ENCODE measurements at regions not wholly inside any gene's neighbourhood (a gene's known extent, or its start where the extent isn't known, plus 50 kb on each side); places are given as distances from the start of the nearest gene placed in this dataset.
"Not testable (repeated sequence)": the region's sequence is repeated elsewhere in the genome, so short reads cannot be mapped to it uniquely, and the experiment has no call there.

- DNase-seq (ENCODE audit: low spot score), result no peak
Measured at GRCh38 chr16:64358291-64358690, 763.6 kb downstream of the CDH11 start.

DNA sequence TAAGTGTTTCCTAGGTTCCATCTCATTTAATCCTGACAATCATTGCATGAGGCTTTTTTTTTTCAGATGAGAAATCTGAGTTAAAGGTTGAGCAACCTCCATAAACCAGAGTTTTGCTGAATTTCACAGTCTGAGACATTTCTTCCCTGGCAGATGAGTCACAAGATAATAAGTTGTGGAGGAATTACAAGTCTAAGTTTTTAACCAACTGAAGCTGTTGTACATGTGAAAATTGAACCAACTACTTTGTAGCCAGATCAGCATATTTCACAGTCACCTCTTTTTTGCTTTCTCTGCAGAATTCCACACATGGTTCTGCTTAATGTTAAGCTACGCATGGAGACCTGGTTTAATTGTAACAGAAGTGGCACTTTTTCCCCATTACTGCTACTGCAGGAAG is 765.6 kb downstream of the CDH11 start:
- no peak for DNase-seq (ENCODE audit: low spot score)

DNA sequence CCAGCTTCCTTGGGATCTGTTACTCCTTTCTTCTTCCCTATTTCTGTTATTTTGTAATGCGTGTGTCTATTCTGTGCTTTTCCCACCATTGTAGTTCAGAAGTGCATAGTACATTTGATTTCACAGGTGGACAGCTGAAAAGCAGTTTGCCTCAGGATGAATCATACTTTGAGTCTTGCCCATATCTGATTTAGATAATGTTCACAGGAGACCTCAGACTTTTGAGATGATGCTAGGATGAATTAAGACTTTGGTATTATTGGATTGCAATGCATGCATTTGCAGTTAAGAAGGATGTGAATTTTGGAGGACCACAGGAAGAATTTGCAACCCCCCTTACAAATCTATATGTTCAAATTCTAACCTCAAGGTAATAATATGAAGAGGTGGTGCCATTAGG is 769.6 kb downstream of the CDH11 start:
- no peak for DNase-seq (ENCODE audit: low spot score)

- no peak for DNase-seq (ENCODE audit: low spot score)
Measured at GRCh38 chr16:64351121-64351520, 770.7 kb downstream of the CDH11 start.

DNA sequence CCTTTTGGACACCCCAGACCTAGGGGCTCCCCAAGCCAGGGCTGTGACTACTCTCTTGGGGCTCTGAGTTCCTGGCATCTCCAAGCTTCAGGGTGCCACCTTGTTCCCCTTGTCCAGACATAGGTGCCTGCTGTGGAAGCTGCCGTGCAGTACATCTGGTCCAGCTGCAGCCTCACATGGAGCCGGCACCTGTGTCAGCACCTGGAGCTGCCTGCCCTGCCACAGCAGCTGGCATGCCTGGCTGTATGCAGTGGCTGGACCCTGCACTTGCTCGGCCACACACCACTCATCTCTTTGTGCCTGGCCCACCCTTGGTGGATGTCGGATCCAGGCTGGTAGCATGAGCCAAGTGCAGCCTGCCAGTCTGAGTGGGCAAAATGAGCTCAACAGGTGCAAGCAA is 775.8 kb downstream of the CDH11 start:
- DNase-seq (ENCODE audit: low spot score), result no peak

DNA sequence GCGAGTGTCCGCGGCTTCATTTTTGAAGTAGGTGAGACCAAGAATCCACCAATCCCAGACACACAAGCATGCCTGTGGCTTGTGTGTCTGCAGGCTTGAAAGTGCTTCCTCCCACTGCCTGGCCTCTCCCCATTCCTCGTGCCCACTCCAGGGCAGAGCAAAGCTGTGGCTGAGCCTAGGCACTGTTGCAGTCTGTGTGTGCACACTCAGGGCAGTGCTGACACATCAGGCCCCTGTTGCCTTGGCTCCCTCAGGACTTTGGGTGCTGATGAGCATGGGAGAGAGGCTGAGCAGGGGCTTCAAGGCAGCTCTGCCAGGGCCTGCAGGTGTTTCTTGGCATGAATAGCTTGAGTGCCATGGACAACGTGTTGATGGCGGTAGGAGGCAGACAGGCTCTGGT is 776.7 kb downstream of the CDH11 start:
- DNase-seq (ENCODE audit: low spot score), result no peak

DNA sequence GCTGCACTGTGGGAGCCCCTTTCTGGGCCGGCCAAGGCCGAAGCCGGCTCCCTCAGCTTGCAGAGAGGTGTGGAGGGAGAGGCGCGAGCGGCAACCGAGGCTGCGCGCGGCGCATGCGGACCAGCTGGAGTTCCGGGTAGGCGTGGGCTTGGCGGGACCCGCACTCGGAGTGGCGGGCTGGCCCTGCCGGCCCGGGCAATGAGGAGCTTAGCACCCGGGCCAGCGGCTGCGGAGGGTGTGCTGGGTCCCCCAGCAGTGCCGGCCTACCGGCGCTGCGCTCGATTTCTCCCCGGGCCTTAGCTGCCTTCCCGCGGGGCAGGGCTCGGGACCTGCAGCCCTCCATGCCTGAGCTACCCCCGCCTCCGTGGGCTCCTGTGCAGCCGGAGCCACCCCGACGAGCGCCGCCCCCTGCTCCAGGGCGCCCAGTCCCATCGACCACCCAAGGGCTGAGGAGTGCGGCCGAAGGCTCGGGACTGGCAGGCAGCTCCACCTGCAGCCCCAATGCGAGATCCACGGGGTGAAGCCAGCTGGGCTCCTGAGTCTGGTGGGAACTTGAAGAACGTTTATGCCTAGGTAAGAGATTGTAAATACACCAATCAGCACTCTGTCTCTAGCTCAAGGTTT is 777.9 kb downstream of the CDH11 start:
- not testable (repeated sequence) for DNase-seq (ENCODE audit: low spot score)

DNA sequence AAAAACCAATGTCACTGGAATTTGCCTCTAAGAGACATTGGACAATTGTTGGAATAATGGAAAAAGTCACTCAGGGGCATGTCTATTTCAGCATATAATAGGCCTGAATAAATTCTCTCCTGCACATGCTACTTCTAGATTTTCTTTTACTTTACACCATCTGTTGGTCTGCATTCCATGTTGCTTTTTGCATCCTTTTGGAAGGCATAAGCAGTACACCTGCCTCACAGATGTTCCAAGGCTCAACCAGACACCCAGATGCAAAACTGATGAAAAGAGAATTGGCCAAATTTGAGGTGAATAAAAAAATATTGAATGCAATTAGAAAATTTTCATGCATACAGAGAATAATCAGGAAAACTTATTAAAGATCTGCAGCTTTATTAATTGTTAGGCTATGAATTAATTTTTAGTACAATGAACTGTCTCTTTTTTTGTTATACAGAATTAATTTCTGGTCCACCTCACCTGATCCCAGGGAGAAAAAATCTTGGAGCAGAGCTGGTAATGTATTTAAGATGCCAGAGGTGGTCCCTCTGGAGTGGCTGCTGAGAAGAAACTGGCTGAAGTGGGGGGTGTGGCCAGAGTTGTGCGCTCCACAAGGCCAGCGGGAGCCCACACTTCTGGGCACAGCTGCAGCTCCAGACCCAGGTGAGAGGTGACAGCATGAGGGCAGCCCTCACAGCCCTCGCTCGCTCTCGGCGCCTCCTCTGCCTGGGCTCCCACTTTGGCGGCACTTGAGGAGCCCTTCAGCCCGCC is 778.6 kb downstream of the CDH11 start:
- DNase-seq (ENCODE audit: low spot score), result no peak

DNA sequence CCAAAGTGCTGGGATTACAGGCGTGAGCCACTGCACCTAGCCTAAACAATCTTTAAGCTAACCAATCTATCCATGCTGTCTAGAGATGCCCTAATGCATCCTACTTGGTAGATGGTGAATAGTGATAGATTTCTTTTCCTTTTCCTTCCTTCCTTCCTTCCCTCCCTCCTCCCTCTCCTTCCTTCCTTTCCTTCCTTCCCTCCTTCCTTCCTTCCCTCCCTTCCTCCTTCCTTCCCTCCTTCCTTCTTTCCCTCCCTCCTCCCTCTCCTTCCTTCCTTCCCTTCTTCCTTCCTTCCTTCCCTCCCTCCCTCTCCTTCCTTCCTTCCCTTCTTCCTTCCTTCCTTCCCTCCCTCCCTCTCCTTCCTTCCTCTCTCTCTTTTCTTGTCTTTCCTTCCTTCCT is 780.5 kb downstream of the CDH11 start:
- DNase-seq (ENCODE audit: low spot score), result not testable (repeated sequence)

DNA sequence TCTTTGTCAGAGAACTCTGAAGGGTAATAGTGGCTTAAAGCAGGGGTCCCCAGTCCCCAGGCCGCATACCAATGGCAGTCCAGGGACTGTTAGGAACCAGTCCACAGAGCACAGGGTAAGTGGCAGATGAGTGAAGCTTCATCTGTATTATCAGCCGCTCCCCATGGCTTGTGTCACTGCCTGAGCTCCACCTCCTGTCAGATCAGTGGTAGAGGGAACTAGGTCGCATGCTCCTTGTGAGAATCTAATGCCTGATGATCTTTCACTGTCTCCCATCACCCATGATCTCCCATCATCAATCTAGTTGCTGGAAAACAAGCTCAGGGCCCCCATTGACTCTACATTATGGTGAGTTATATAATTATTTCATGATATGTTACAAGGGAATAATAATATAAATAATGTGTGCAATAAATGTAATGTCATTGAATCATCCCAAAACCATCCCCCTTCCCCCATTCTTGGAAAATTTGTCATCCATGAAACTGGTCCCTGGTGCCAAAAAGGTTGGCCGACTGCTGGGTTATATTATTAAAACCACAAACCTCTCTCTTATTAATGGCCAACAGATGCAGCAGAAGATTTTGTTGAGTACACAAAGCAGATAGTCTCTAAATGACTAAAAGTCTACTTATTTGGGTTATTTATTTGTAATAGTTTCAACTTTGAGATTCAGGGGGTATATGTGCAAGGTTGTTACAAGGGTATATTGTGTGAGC is 782.7 kb downstream of the CDH11 start:
- no peak for DNase-seq (ENCODE audit: low spot score)

- no peak for DNase-seq (ENCODE audit: low spot score)
Measured at GRCh38 chr16:64321881-64322280, 800.0 kb downstream of the CDH11 start.

DNA sequence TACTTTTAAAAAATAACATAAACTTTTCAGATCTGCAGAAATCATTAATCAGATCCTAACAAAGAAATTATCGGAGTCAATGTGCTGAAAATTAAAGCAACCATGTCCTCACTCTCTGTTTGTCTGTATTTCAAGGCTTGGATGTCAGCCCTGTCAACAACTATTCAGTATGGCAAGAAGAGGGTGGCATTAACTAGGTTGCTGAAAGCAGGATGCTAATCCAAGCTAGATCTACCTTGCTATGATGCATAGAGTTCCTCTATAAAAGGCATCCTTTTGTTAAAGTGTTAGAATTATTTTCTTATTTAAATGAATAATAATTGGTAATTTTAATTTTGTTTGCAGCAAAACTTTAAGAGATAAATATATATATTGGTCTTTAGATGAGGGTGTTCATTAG is 800.8 kb downstream of the CDH11 start:
- no peak for DNase-seq (ENCODE audit: low spot score)

- no peak for DNase-seq (ENCODE audit: low spot score)
Measured at GRCh38 chr16:64317601-64318000, 804.3 kb downstream of the CDH11 start.

GRCh38 chr16:64313726-64314125 is 808.1 kb downstream of the CDH11 start:
- DNase-seq (ENCODE audit: low spot score), result no peak

DNA sequence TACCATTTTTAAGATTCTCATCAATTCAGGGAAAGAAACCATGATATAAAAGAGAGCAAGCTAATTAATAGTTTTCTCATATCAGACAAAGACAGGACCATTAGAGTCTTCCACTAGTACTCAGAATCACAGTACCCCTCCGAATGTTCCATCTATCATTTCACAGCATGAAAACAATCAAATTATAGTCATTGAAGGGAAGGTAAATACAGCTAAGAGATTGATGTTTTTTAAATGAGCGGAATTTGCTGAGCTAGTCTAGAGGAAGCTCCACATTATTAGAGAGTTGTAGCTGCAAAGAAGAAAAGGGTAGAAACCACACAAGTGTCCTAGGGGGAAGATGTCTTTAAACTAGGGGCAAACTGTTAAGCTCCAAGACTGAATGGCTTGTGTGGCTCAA is 808.9 kb downstream of the CDH11 start:
- no peak for DNase-seq (ENCODE audit: low spot score)

GRCh38 chr16:64312292-64312691 is 809.6 kb downstream of the CDH11 start:
- DNase-seq (ENCODE audit: low spot score), result no peak

DNA sequence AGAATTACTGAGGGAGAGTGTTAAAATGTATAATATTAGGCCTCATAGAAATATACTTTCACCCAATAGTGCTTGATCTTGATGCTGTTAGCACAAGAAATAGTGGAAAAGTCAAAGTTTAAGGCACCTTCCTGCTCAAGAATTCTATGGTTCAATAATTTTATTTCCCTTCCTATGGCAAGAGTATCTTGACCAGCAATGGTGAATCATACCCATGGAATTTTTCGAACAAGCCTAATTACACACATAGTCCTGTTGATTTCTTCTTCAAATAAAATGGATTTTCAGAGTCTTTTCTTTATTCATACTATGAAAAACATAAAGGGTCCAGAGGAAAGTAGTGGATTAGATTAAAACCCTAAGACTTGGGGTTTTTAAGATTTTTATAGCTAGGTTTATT is 810.6 kb downstream of the CDH11 start:
- DNase-seq (ENCODE audit: low spot score), result no peak

DNA sequence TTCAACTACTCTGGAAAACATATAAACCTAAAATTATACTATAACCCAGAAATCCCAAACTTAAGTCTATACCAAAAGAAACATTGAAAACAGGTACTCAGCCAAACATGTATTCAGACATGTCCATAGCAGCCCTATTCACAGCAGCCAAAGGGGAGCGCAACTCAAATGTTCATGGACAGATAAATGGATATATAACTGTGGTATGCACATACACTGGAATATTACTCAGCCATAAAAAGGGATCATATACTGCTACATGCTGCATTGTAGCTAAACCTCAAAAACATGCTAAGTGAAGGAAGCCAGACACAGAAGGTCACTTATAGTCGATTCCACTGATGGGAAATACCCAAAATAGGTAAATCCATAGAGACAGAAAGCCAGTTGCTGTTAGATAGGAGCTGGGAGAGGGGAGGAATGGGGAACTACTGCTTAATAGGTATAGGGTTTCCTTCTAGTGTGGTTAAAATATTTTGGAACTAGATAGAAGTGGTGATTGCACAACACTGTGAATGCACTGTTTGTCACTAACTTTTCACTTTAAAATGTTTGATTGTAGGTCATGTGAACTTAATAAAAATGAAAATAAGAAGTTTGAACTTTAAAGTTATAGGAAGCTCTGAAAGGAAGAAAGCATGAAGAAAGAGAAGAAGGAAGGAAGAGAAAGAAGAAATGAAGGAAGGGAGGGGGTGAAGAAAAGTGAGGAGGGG is 812.3 kb downstream of the CDH11 start:
- DNase-seq (ENCODE audit: low spot score), result no peak

DNA sequence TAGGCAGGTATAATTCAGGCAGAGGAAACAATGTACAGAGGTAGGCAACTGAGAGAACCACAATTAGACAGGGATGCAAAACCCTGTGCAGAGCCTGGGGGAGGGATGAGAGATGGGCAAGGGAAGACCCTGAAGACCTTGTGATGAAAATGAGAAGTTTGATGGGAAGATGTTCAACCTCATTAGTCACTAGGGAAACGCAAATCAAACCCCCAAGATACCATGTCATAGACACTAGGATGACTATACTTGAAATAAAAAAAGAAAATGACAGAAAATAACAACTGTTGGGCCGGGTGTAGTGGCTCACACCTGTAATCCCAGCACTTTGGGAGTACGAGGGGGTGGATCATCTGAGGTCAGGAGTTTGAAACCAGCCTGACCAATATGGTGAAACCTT is 813.1 kb downstream of the CDH11 start:
- no peak for DNase-seq (ENCODE audit: low spot score)

GRCh38 chr16:64307431-64307830 is 814.4 kb downstream of the CDH11 start:
- no peak for DNase-seq (ENCODE audit: low spot score)

DNA sequence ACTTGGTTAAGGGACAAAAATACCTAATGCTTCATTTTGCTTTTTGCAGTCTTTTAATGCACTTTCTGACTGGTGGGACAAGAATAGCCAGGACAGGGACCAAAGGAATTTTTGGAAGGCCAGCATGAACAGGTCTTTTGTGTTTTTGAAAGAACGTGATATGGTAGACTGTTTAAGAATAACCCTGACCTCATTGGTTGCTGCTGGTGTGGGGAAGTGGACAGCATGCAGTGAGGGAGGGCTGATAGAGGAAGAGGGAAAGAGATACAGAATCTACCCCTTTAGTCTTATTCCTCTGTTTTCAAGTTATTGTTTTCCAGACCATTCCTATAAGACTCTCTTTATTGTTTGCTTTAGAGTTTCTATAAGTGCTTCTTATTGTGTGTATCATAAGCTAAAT is 816.2 kb downstream of the CDH11 start:
- DNase-seq (ENCODE audit: low spot score), result no peak

- no peak for DNase-seq (ENCODE audit: low spot score)
Measured at GRCh38 chr16:64304951-64305350, 816.9 kb downstream of the CDH11 start.

DNA sequence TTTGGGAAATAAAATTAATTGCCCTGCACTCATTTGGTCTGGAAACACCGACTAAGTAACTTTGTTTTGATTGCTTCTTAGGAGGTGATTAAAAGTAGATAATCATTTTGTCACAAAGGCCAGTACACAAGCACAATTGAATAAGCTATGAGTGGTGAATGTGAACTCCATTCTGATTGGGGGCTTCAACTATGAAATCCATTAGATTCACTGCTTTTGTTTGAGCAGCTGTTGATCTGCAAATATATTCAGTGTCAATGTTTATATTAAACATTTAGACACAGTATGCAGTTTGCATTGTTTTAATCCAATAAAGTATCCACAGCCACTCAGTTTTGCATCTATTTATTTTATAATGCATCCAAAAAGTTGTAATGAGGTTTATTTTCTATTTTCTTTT is 817.5 kb downstream of the CDH11 start:
- DNase-seq (ENCODE audit: low spot score), result no peak

Data from hematopoietic multipotent progenitor cell treated with erythropoietin and hydrocortisone succinate and interleukin-3 and kit ligand, for 15 days (in vitro differentiated cells).